OCI-LY7 (cell line): ENCODE measurements at regions not wholly inside any gene's neighbourhood (a gene's known extent, or its start where the extent isn't known, plus 50 kb on each side); places are given as distances from the start of the nearest gene placed in this dataset.

ENCODE experiments used
- EZH2phosphoT487 ChIP-seq: fragments of 200-600 bp; sonication (generic); IDR thresholded peaks from 2 replicates; pipeline ENCODE4 v1.6.1; 2018; ENCODE audit warnings: low read depth, borderline replicate concordance, mild to moderate bottlenecking, mixed run types, antibody characterized with exemption, low read length, moderate library complexity, mixed read lengths
- TF ChIP-seq, protein P1 (sequence below): fragments of 200-600 bp; sonication (generic); conservative IDR thresholded peaks from 2 replicates; pipeline ENCODE4 v1.5.1; 2014; ENCODE audit warnings: mild to moderate bottlenecking, antibody characterized with exemption, low read length, moderate library complexity, mixed read lengths

DNA sequence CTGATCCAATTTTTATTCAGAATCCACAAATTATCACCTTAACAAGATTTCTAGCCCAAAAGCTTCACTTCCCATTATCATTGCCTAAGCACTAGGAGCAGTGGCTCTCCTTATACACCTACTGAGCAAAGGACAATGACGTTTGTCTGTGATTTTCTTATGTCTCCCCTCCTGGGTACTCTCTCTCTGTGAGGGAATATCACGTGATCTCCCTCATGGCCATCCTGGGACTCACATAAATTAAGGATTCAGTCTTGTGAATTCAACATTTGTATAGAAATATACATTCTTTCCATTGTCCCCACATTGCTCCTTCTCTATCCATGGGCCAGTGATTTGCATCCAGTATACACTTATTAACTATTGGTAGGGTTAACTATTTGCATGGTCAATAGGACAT lies 476.5 kb downstream of the PLK2 start:
- TF ChIP-seq, protein P1, sequence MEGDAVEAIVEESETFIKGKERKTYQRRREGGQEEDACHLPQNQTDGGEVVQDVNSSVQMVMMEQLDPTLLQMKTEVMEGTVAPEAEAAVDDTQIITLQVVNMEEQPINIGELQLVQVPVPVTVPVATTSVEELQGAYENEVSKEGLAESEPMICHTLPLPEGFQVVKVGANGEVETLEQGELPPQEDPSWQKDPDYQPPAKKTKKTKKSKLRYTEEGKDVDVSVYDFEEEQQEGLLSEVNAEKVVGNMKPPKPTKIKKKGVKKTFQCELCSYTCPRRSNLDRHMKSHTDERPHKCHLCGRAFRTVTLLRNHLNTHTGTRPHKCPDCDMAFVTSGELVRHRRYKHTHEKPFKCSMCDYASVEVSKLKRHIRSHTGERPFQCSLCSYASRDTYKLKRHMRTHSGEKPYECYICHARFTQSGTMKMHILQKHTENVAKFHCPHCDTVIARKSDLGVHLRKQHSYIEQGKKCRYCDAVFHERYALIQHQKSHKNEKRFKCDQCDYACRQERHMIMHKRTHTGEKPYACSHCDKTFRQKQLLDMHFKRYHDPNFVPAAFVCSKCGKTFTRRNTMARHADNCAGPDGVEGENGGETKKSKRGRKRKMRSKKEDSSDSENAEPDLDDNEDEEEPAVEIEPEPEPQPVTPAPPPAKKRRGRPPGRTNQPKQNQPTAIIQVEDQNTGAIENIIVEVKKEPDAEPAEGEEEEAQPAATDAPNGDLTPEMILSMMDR, result no peak
- TF ChIP-seq EZH2phosphoT487, result no peak
